Mucosa of rectum (tissue), 2 donors: ENCODE measurements at regions not wholly inside any gene's neighbourhood (a gene's known extent, or its start where the extent isn't known, plus 50 kb on each side); places are given as distances from the start of the nearest gene placed in this dataset.

ENCODE experiments used
- H3K27ac ChIP-seq, 2 donors: one replicate each; pipeline ENCODE4 v1.7.0; 2013; ENCODE audit warnings: inconsistent platforms in 2 of 2, low read depth in 2 of 2, low read length in 2 of 2
- H3K27me3 ChIP-seq, 2 donors: one replicate each; pipeline ENCODE4 v1.7.0; 2013; ENCODE audit warnings: low read length in 2 of 2; ENCODE audit not compliant: control insufficient read depth in 2 of 2, insufficient read depth in 2 of 2
- H3K36me3 ChIP-seq, 2 donors: one replicate each; pipeline ENCODE4 v1.7.0; 2013; ENCODE audit warnings: low read length in 2 of 2; ENCODE audit not compliant: control insufficient read depth in 2 of 2, insufficient read depth in 2 of 2
- H3K4me1 ChIP-seq, 2 donors: one replicate each; pipeline ENCODE4 v1.7.0; 2013; ENCODE audit warnings: low read length in 2 of 2, mild to moderate bottlenecking in 1 of 2; ENCODE audit not compliant: control insufficient read depth in 2 of 2, insufficient read depth in 2 of 2
- H3K4me3 ChIP-seq, 2 donors: one replicate each; pipeline ENCODE4 v1.7.0; 2013; ENCODE audit warnings: low read length in 2 of 2
- H3K9ac ChIP-seq, 2 donors: one replicate each; pipeline ENCODE4 v1.7.0; 2013; ENCODE audit warnings: low read length in 2 of 2, low read depth in 1 of 2, mild to moderate bottlenecking in 1 of 2
- H3K9me3 ChIP-seq, 2 donors: one replicate each; pipeline ENCODE4 v1.7.0; 2013; ENCODE audit warnings: low read length in 2 of 2; ENCODE audit not compliant: control insufficient read depth in 2 of 2
- donor health status: healthy.
- donor health status: Normal muscosa, but diverticular disease.

- Histone ChIP-seq H3K9ac (no peak overlapping the region), H3K36me3 (no peaks in the 10 kb centered on the region), H3K4me1 (no peaks in the 10 kb centered on the region), H3K27me3 (no peaks in the 10 kb centered on the region), H3K4me3 (no peak overlapping the region), H3K27ac (no peak overlapping the region), H3K9me3 (no peaks in the 10 kb centered on the region)
These were observed 284.2 kb upstream of the SOX5 start for GRCh38 chr12:24233519-24234246.

- no peak overlapping the region for H3K4me3 ChIP-seq
- no peaks in the 10 kb centered on the region for H3K36me3 ChIP-seq
- no peaks in the 10 kb centered on the region for H3K4me1 ChIP-seq
- no peak overlapping the region for H3K9ac ChIP-seq
- H3K27ac ChIP-seq = no peak overlapping the region
- H3K9me3 ChIP-seq = no peaks in the 10 kb centered on the region
- no peaks in the 10 kb centered on the region for H3K27me3 ChIP-seq
These were observed 283.1 kb upstream of the SOX5 start for GRCh38 chr12:24232531-24232930.

GRCh38 chr12:24231298-24231697 is 281.8 kb upstream of the SOX5 start:
- no peaks in the 10 kb centered on the region for H3K9me3 ChIP-seq
- H3K4me1 ChIP-seq = no peaks in the 10 kb centered on the region
- no peak overlapping the region for H3K4me3 ChIP-seq
- H3K36me3 ChIP-seq = no peaks in the 10 kb centered on the region
- H3K27ac ChIP-seq = no peak overlapping the region
- H3K27me3 ChIP-seq = no peaks in the 10 kb centered on the region
- H3K9ac ChIP-seq = no peak overlapping the region

- no peak overlapping the region for H3K27ac ChIP-seq
- H3K9me3 ChIP-seq = no peaks in the 10 kb centered on the region
- no peak overlapping the region for H3K9ac ChIP-seq
- H3K27me3 ChIP-seq = no peaks in the 10 kb centered on the region
- H3K4me1 ChIP-seq = no peaks in the 10 kb centered on the region
- H3K36me3 ChIP-seq = no peaks in the 10 kb centered on the region
- H3K4me3 ChIP-seq = no peak overlapping the region
These were observed 280.7 kb upstream of the SOX5 start for GRCh38 chr12:24230061-24230701.

- Histone ChIP-seq H3K4me3 (no peak overlapping the region), H3K27me3 (no peaks in the 10 kb centered on the region), H3K27ac (no peak overlapping the region), H3K36me3 (no peaks in the 10 kb centered on the region), H3K9me3 (no peaks in the 10 kb centered on the region), H3K9ac (no peak overlapping the region), H3K4me1 (no peaks in the 10 kb centered on the region)
These were observed 279.7 kb upstream of the SOX5 start for GRCh38 chr12:24229031-24229700.

GRCh38 chr12:24228371-24228770 is 278.9 kb upstream of the SOX5 start:
- Histone ChIP-seq H3K27ac (no peak overlapping the region), H3K36me3 (no peaks in the 10 kb centered on the region), H3K4me3 (no peak overlapping the region), H3K4me1 (no peaks in the 10 kb centered on the region), H3K27me3 (no peaks in the 10 kb centered on the region), H3K9me3 (no peaks in the 10 kb centered on the region), H3K9ac (no peak overlapping the region)

- Histone ChIP-seq H3K9me3 (no peaks in the 10 kb centered on the region), H3K36me3 (no peaks in the 10 kb centered on the region), H3K4me1 (no peaks in the 10 kb centered on the region), H3K27ac (no peak overlapping the region), H3K9ac (no peak overlapping the region), H3K4me3 (no peak overlapping the region), H3K27me3 (no peaks in the 10 kb centered on the region)
These were observed 278.1 kb upstream of the SOX5 start for GRCh38 chr12:24227551-24227950.

- Histone ChIP-seq H3K27me3 (no peaks in the 10 kb centered on the region), H3K27ac (no peak overlapping the region), H3K36me3 (no peaks in the 10 kb centered on the region), H3K9ac (no peak overlapping the region), H3K9me3 (no peaks in the 10 kb centered on the region), H3K4me1 (no peaks in the 10 kb centered on the region), H3K4me3 (no peak overlapping the region)
These were observed 277.4 kb upstream of the SOX5 start for GRCh38 chr12:24226745-24227350.

- H3K27me3 ChIP-seq = no peaks in the 10 kb centered on the region
- no peak overlapping the region for H3K27ac ChIP-seq
- H3K9ac ChIP-seq = no peak overlapping the region
- H3K36me3 ChIP-seq = no peaks in the 10 kb centered on the region
- H3K4me1 ChIP-seq = no peaks in the 10 kb centered on the region
- no peaks in the 10 kb centered on the region for H3K9me3 ChIP-seq
- H3K4me3 ChIP-seq = no peak overlapping the region
These were observed 274.9 kb upstream of the SOX5 start for GRCh38 chr12:24224401-24224800.

GRCh38 chr12:24223926-24224325 is 274.5 kb upstream of the SOX5 start:
- Histone ChIP-seq H3K27me3 (no peaks in the 10 kb centered on the region), H3K4me3 (no peak overlapping the region), H3K9ac (no peak overlapping the region), H3K4me1 (no peaks in the 10 kb centered on the region), H3K9me3 (no peaks in the 10 kb centered on the region), H3K36me3 (no peaks in the 10 kb centered on the region), H3K27ac (no peak overlapping the region)
